PFSK-1 (cell line): ENCODE measurements at regions not wholly inside any gene's neighbourhood (a gene's known extent, or its start where the extent isn't known, plus 50 kb on each side); places are given as distances from the start of the nearest gene placed in this dataset.

Experiments used
- FOXP2 ChIP-seq: optimal IDR thresholded peaks from 2 replicates; pipeline ENCODE3; 2011; ENCODE audit warnings: borderline replicate concordance, control low read depth, inconsistent platforms; ENCODE audit not compliant: insufficient read depth; ENCODE audit errors: extremely low read length, extremely low read depth
- TAF1 ChIP-seq: IDR thresholded peaks from 2 replicates; pipeline ENCODE4 v1.6.1; 2012; ENCODE audit warnings: low read length, control low read depth, borderline replicate concordance; ENCODE audit not compliant: insufficient read depth

DNA sequence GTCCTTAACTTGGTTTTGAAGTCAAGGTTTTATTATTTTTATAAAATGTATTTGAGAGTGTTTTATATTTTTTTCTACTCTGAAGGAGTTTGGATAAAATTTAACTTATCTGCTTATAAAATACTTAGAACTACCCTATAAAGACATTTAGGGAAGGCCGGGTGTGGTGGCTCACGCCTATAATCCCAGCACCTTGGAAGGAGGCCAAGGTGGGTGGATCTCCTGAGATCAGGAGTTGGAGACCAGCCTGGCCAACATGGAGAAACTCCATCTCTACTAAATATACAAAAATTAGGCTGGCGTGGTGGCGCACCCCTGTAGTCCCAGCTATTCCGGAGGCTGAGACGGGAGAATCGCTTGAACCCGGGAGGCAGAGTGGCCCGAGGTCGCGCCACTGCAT lies 486.4 kb downstream of the DSC3 start:
- TF ChIP-seq FOXP2 (no peak), TAF1 (no peak)
